Heart right ventricle (tissue), 16 donors: ENCODE measurements at regions not wholly inside any gene's neighbourhood (a gene's known extent, or its start where the extent isn't known, plus 50 kb on each side); places are given as distances from the start of the nearest gene placed in this dataset.

ENCODE experiments used
- ATAC-seq, 8 donors: fragments of 200-7000 bp; cut with Tn5 transposase; one replicate each; pipeline ENCODE4 v1.9.1; 2020; ENCODE audit warnings: mild to moderate bottlenecking in 8 of 8, moderate library complexity in 8 of 8, moderate number of reproducible peaks in 1 of 8
- DNase-seq, 2 donors: peaks; one replicate each; pipeline ENCODE4 v3.0.0-alpha.2; 2020
- H3K27ac ChIP-seq, 10 donors: fragments of 200-600 bp; sonication (generic) in 2 of 10; one replicate each; pipeline versions ENCODE4 v1.5.0 to v1.8.0; 2020 to 2022; ENCODE audit warnings: mild to moderate bottlenecking in 3 of 10
- H3K27me3 ChIP-seq, 7 donors: fragments of 200-600 bp; one replicate each; pipeline ENCODE4 v1.8.0; 2021 to 2022; ENCODE audit warnings: mild to moderate bottlenecking in 2 of 7
- H3K36me3 ChIP-seq, 9 donors: fragments of 200-600 bp; sonication (generic) in 1 of 9; one replicate each; pipeline versions ENCODE4 v1.5.0 to v1.8.0; 2020 to 2022; ENCODE audit warnings: mild to moderate bottlenecking in 2 of 9
- H3K4me1 ChIP-seq, 9 donors: fragments of 200-600 bp; sonication (generic) in 1 of 9; one replicate each; pipeline versions ENCODE4 v1.5.0 to v1.8.0; 2020 to 2022; ENCODE audit warnings: mild to moderate bottlenecking in 4 of 9
- H3K4me3 ChIP-seq, 10 donors: fragments of 200-600 bp; sonication (generic) in 2 of 10; one replicate each; pipeline versions ENCODE4 v1.5.0 to v1.8.0; 2020 to 2022; ENCODE audit warnings: mild to moderate bottlenecking in 7 of 10, moderate library complexity in 2 of 10
- H3K9me3 ChIP-seq, 11 donors: fragments of 200-600 bp in 10 of 11; sonication (generic) in 2 of 11; one replicate each; pipeline versions ENCODE4 v1.5.0 to v1.8.0; 2013 to 2022; ENCODE audit warnings: mild to moderate bottlenecking in 2 of 11, control low read depth in 1 of 11, moderate library complexity in 1 of 11
- CTCF ChIP-seq, 9 donors: fragments of 200-600 bp; sonication (generic) in 2 of 9; IDR thresholded peaks; one replicate each; pipeline versions ENCODE4 v1.5.0 to v1.8.0; 2021 to 2022; ENCODE audit warnings: antibody characterized with exemption in 9 of 9, mild to moderate bottlenecking in 5 of 9, moderate library complexity in 1 of 9
- WGBS, 2 donors: extraction: QIAGEN DNeasy Blood & Tissue Kit; methylation state at CpG; one replicate each; pipeline ENCODE4 v1.1.7; 2013; ENCODE audit warnings: inconsistent platforms in 1 of 2; 5-methylcytosine and 5-hydroxymethylcytosine counted together
- intact Hi-C, 10 donors: fragments of 100-400 bp; cut with DNase I; formaldehyde crosslinking; loops; one replicate each; pipeline versions ENCODE4 v1.11.1 to v1.14.2; 2022
- donor health status: Arrhythmogenic right ventricular cardiomyopathy.
- donor health status: ischemic (EF 13 %, LVEDD 7.1; RV severe dilation, severe dysfunction).
- donor health status: healthy with polysubstance abuse.
- donor health status: DM: no; HTN: yes; CAD: no.
- donor health status: DM: no; HTN: no; CAD: no.
- donor health status: ischemic (EF 25% LVEDD 6.9; RV normal size, moderate dysfunction).
- donor health status: ischemic (EF 25% LVEDD 5.7; RV mildly dilated, moderate dysfunction).
- donor health status: healthy.
- donor health status: DM: yes; HTN: yes; CAD: no.
- donor health status: Ischemic cardiomyopathy.
- donor health status: ischemic (EF 35%, LVEDD 5.7; RV mildly dilated, moderate dysfunction).
- donor health status: nonischemic (EF 11% LVEDD 7.7; RV severe dilation, severe dysfunction).
- donor health status: DM: yes; HTN: yes; CAD: no.
- donor health status: PGD.
- donor health status: ischemic (EF 29% LVEDD 5.4; RV normal size, mild dysfunction).
- donor health status: nonischemic (EF 23%, LVEDD 6.1; RV moderate dilation, normal function).

- 91 to 93% methylated on average over 3 of the region's 3 CpGs for WGBS, 2 donors
- Histone ChIP-seq H3K9me3 (peaks cover 0 to 10% (median 0%) of the 10 kb centered on the region in 11 donors), H3K4me3 (no peak overlapping the region), H3K4me1 (no peaks in the 10 kb centered on the region), H3K27me3 (no peaks in the 10 kb centered on the region), H3K27ac (no peak overlapping the region), H3K36me3 (no peaks in the 10 kb centered on the region)
- no peak for ATAC-seq
- intact Hi-C loops: loop anchor here in 1 of 10 donors (5.0 kb wide), 1 partner anchor 33 kb away; no protein-coding TSS in a partner anchor
- no peak for DNase-seq
- TF ChIP-seq CTCF (IDR thresholded peaks at IDR 0.05): no peak
These were observed 132.9 kb upstream of the ZBED5 start for GRCh38 chr11:10990637-10991193.

- H3K27me3 ChIP-seq: no peaks in the 10 kb centered on the region
- intact Hi-C loops: loop anchor here in 1 of 10 donors (5.0 kb wide), 1 partner anchor 33 kb away; no protein-coding TSS in a partner anchor
- ATAC-seq (no peak), DNase-seq (no peak)
- H3K36me3 ChIP-seq: no peaks in the 10 kb centered on the region
- H3K4me3 ChIP-seq: no peak overlapping the region
- TF ChIP-seq CTCF (IDR thresholded peaks at IDR 0.05): no peak
- no peak overlapping the region for H3K27ac ChIP-seq
- peaks cover 0 to 10% (median 0%) of the 10 kb centered on the region in 11 donors for H3K9me3 ChIP-seq
- H3K4me1 ChIP-seq: no peaks in the 10 kb centered on the region
- 70 to 92% methylated on average over 4 of the region's 4 CpGs for WGBS, 2 donors
These were observed 132.3 kb upstream of the ZBED5 start for GRCh38 chr11:10990160-10990559.

GRCh38 chr11:10986006-10986405 is 128.2 kb upstream of the ZBED5 start:
- Histone ChIP-seq H3K27me3 (no peaks in the 10 kb centered on the region), H3K9me3 (no peaks in the 10 kb centered on the region), H3K4me1 (peaks cover 0 to 8% (median 0%) of the 10 kb centered on the region in 9 donors), H3K4me3 (no peak overlapping the region), H3K36me3 (no peaks in the 10 kb centered on the region), H3K27ac (no peak overlapping the region)
- WGBS, 2 donors: 82 to 93% methylated on average over 2 of the region's 2 CpGs
- intact Hi-C loops: no loop called here
- DNase-seq: no peak
- TF ChIP-seq CTCF (IDR thresholded peaks at IDR 0.05): no peak
- ATAC-seq: no peak

GRCh38 chr11:10984742-10985141 is 126.9 kb upstream of the ZBED5 start:
- 76 to 80% methylated on average over 5 of the region's 5 CpGs for WGBS, 2 donors
- intact Hi-C loops: no loop called here
- Histone ChIP-seq H3K9me3 (peaks cover 0 to 11% (median 0%) of the 10 kb centered on the region in 11 donors), H3K27me3 (no peaks in the 10 kb centered on the region), H3K27ac (no peak overlapping the region), H3K4me1 (peaks cover 0 to 8% (median 0%) of the 10 kb centered on the region in 9 donors), H3K4me3 (no peak overlapping the region), H3K36me3 (no peaks in the 10 kb centered on the region)
- no peak for TF ChIP-seq CTCF (IDR thresholded peaks at IDR 0.05)
- ATAC-seq (no peak), DNase-seq (no peak)
